K562 (cell line): ENCODE measurements at regions not wholly inside any gene's neighbourhood (a gene's known extent, or its start where the extent isn't known, plus 50 kb on each side); places are given as distances from the start of the nearest gene placed in this dataset.

Experiments used
- ATAC-seq: fragments of 200-7000 bp; cut with Tn5 transposase; 3 replicates; pipeline ENCODE4 v1.9.1; 2020; ENCODE audit warnings: moderate library complexity
- BruUV-seq: library from RNA; stranded (reverse); fragments of 400-500 nt; replicated peaks from 2 replicates; lab custom pipeline; 2021; lab: Mats Ljungman, UMichigan
- CTCF ChIA-PET: fragments of 300-600 bp; formaldehyde crosslinking; extraction: SDS; loops from one replicate; lab custom pipeline; 2021; ENCODE audit warnings: low intra/inter-chr PET ratio; lab: Yijun Ruan, JAX
- POLR2A ChIA-PET: fragments of 300-600, 350-650 bp; sonication (Branson Sonifier 250); formaldehyde crosslinking; extraction: SDS; loops from one replicate; lab custom pipeline; 2021; ENCODE audit warnings: antibody characterized with exemption, inconsistent platforms; lab: Yijun Ruan, JAX
- DNase-seq, 4 experiments: peaks; one replicate each; pipeline versions ENCODE4 v3.0.0 to v3.0.0-alpha.2; 2011 to 2018; ENCODE audit warnings: low spot score in 3 of 4, mixed read lengths in 3 of 4; ENCODE audit errors: extremely low read depth in 1 of 4
- FAIRE-seq: peaks from 2 replicates; lab custom pipeline; 2011; peaks lifted over from hg19 to GRCh38; lab: Jason Lieb, UNC
- H2AFZ ChIP-seq: 2 replicates; pipeline ENCODE4 v1.6.0; 2011; ENCODE audit warnings: low read depth, low read length, control low read depth, inconsistent platforms
- H3K27ac ChIP-seq: fragments of 200-600 bp; 3 replicates; pipeline ENCODE4 v1.8.0; 2011; ENCODE audit warnings: low read depth, mild to moderate bottlenecking, control low read depth, inconsistent platforms, low read length, moderate library complexity, mixed read lengths; ENCODE audit errors: extremely low read depth
- H3K27me3 ChIP-seq, 2 experiments: fragments of 300-600 bp in 1 of 2; 2 replicates in 1 of 2; 3 replicates in 1 of 2; pipeline versions ENCODE4 v1.6.0 to v1.8.0; 2011; ENCODE audit warnings: inconsistent platforms in 2 of 2, low read length in 2 of 2, mild to moderate bottlenecking in 1 of 2, mixed read lengths in 1 of 2, moderate library complexity in 1 of 2; ENCODE audit not compliant: control insufficient read depth in 2 of 2, insufficient read depth in 2 of 2
- H3K36me3 ChIP-seq: fragments of 300-600 bp; 3 replicates; pipeline ENCODE4 v1.8.0; 2011; ENCODE audit warnings: mild to moderate bottlenecking, low read length, inconsistent platforms; ENCODE audit not compliant: control insufficient read depth, insufficient read depth
- H3K4me1 ChIP-seq, 2 experiments: fragments of 200-600 bp in 1 of 2; replicated peaks in 1 of 2; 2 replicates in 1 of 2; 3 replicates in 1 of 2; pipeline versions ENCODE4 v1.5.1 to v1.8.0; 2011; ENCODE audit warnings: inconsistent platforms in 2 of 2, low read length in 2 of 2, mild to moderate bottlenecking in 1 of 2, mixed read lengths in 1 of 2, moderate library complexity in 1 of 2; ENCODE audit not compliant: control insufficient read depth in 2 of 2, insufficient read depth in 2 of 2
- H3K4me2 ChIP-seq: 2 replicates; pipeline ENCODE4 v1.6.1; 2011; ENCODE audit warnings: low read length, control low read depth, inconsistent platforms, mixed read lengths; ENCODE audit not compliant: insufficient read depth
- H3K4me3 ChIP-seq: fragments of 200-600 bp; sonication (generic), shearing (Covaris generic); 2 replicates; pipeline ENCODE4 v1.5.1; 2016; ENCODE audit warnings: control low read depth, inconsistent platforms
- H3K79me2 ChIP-seq: fragments of 200-600 bp; 3 replicates; pipeline ENCODE4 v1.8.0; 2011; ENCODE audit warnings: low read length, inconsistent platforms; ENCODE audit not compliant: control insufficient read depth, insufficient read depth
- H3K9ac ChIP-seq, 2 experiments: 2 replicates each; pipeline versions ENCODE4 v1.6.0 to v1.6.1; 2011; ENCODE audit warnings: low read depth in 2 of 2, low read length in 2 of 2, control low read depth in 1 of 2, inconsistent platforms in 1 of 2, mild to moderate bottlenecking in 1 of 2, mixed read lengths in 1 of 2; ENCODE audit not compliant: insufficient read depth in 1 of 2
- H3K9me1 ChIP-seq: one replicate; pipeline ENCODE4 v1.6.0; 2011; ENCODE audit warnings: inconsistent platforms, mild to moderate bottlenecking, low read length, moderate library complexity; ENCODE audit not compliant: control insufficient read depth, insufficient read depth
- H3K9me3 ChIP-seq: replicated peaks from 2 replicates; pipeline ENCODE4 v1.5.1; 2011; ENCODE audit warnings: low read depth, low read length, inconsistent platforms; ENCODE audit not compliant: control insufficient read depth, insufficient read depth
- H4K20me1 ChIP-seq: replicated peaks from 2 replicates; pipeline ENCODE4 v1.6.1; 2011; ENCODE audit warnings: low read length, inconsistent platforms, mixed read lengths; ENCODE audit not compliant: control insufficient read depth, insufficient read depth
- ARHGAP35 ChIP-seq: fragments of 450-650 bp; IDR thresholded peaks from 2 replicates; pipeline ENCODE4 v1.6.1; 2018; ENCODE audit not compliant: partially characterized antibody
- CHD1 ChIP-seq: fragments of 200-600 bp; sonication (generic); IDR thresholded peaks from one replicate; pipeline ENCODE4 v1.6.1; 2012; ENCODE audit warnings: mild to moderate bottlenecking, moderate library complexity, low read length, inconsistent platforms
- ID3 ChIP-seq, 2 experiments: fragments of 250-450 bp in 1 of 2; fragments of 450-650 bp in 1 of 2; sonication (Bioruptor Pico) in 1 of 2; IDR thresholded peaks; 2 replicates each; pipeline versions ENCODE4 v1.6.1 to v1.8.0; 2016 to 2021; ENCODE audit warnings: mild to moderate bottlenecking in 2 of 2, moderate library complexity in 2 of 2, missing compliant biosample characterization in 1 of 2, missing genetic modification characterization in 1 of 2
- IRF1 ChIP-seq: sonication (generic); formaldehyde crosslinking; IDR thresholded peaks from 2 replicates; pipeline ENCODE4 v1.8.0; 2022; ENCODE audit warnings: missing genetic modification reagents, mild to moderate bottlenecking, borderline replicate concordance
- MYNN ChIP-seq, 2 experiments: sonication (generic); formaldehyde crosslinking in 1 of 2; IDR thresholded peaks; 2 replicates each; pipeline versions ENCODE4 v1.5.0 to v1.6.1; 2016 to 2020; ENCODE audit warnings: antibody characterized with exemption in 1 of 2, missing genetic modification reagents in 1 of 2
- NFYB ChIP-seq: IDR thresholded peaks from 2 replicates; pipeline ENCODE4 v1.6.1; 2011; ENCODE audit warnings: mild to moderate bottlenecking, moderate library complexity; ENCODE audit not compliant: insufficient read length; ENCODE audit errors: extremely low read depth
- PYGO2 ChIP-seq: fragments of 450-650 bp; IDR thresholded peaks from 2 replicates; pipeline ENCODE4 v1.6.1; 2016; ENCODE audit warnings: mild to moderate bottlenecking, missing genetic modification characterization, moderate library complexity, missing compliant biosample characterization
- STAT5A ChIP-seq: IDR thresholded peaks from 2 replicates; pipeline ENCODE4 v1.6.1; 2012; ENCODE audit warnings: low read length, inconsistent platforms, borderline replicate concordance
- TFAM ChIP-seq: fragments of 250-450 bp; sonication (Bioruptor Pico); conservative IDR thresholded peaks from 2 replicates; pipeline ENCODE4 v1.5.0; 2021; ENCODE audit warnings: mild to moderate bottlenecking, moderate library complexity
- TSHZ1 ChIP-seq: fragments of 250-450 bp; sonication (Bioruptor Pico); IDR thresholded peaks from 2 replicates; pipeline ENCODE4 v1.4.0; 2020; ENCODE audit warnings: mild to moderate bottlenecking, moderate library complexity
- U2AF2 ChIP-seq: fragments of 200-400 bp; formaldehyde crosslinking; optimal IDR thresholded peaks from 2 replicates; pipeline ENCODE3; 2017; ENCODE audit warnings: low read depth, mild to moderate bottlenecking, low read length
- XRCC4 ChIP-seq: IDR thresholded peaks from one replicate; pipeline ENCODE4 v1.6.1; 2011; ENCODE audit not compliant: insufficient read depth, insufficient read length; ENCODE audit errors: extremely low read depth
- ZNF655 ChIP-seq: fragments of 250-450 bp; sonication (Bioruptor Pico); IDR thresholded peaks from 2 replicates; pipeline ENCODE4 v1.5.0; 2021
- WGBS: fragments of 100-300 bp; shearing (Covaris generic); methylation state at CpG from one replicate; pipeline ENCODE4 v1.1.6; 2016; ENCODE audit warnings: low coverage, mixed read lengths; ENCODE audit not compliant: insufficient coverage; ENCODE audit errors: missing lambda C conversion rate; 5-methylcytosine and 5-hydroxymethylcytosine counted together
- in situ Hi-C: fragments of 300-500 bp; cut with MboI; formaldehyde crosslinking; loops from 4 replicates; pipeline ENCODE4 v1.15.0; 2018; ENCODE audit warnings: inconsistent platforms, mixed read lengths
- intact Hi-C: fragments of 100-400 bp; cut with micrococcal nuclease; formaldehyde crosslinking; loops from 2 replicates; pipeline ENCODE4 v1.14.2; 2022

GRCh38 chr9:108547411-108548135 is 308.2 kb downstream of the ACTL7B start:
- intact Hi-C loops (no loop called here), in situ Hi-C loops (no loop called here)
- Histone ChIP-seq H2AFZ (no peak overlapping the region), H3K79me2 (no peaks in the 10 kb centered on the region), H3K27ac (no peak overlapping the region), H3K36me3 (no peaks in the 10 kb centered on the region), H3K27me3 (peaks cover 0 to 12% of the 10 kb centered on the region in 2 experiments; a peak in 2 of 5 replicates), H3K9ac (no peak overlapping the region), H4K20me1 (no peaks in the 10 kb centered on the region), H3K9me3 (no peaks in the 10 kb centered on the region), H3K4me1 (no peaks in the 10 kb centered on the region), H3K9me1 (no peaks in the 10 kb centered on the region), H3K4me3 (no peak overlapping the region), H3K4me2 (no peak overlapping the region)
- ATAC-seq: no peak
- no peak for DNase-seq
- CTCF ChIA-PET: no interaction called here
- no TSS peak for BruUV-seq
- no peak for FAIRE-seq
- POLR2A ChIA-PET: no interaction called here
- WGBS: 2% methylated on average over 4 of the region's 4 CpGs
- TF ChIP-seq CHD1: no peak
- TF ChIP-seq TSHZ1: no peak
- no peak for TF ChIP-seq IRF1 (CRISPR knock-in tag)
- no peak for TF ChIP-seq TFAM (CRISPR knock-in tag)
- TF ChIP-seq PYGO2: no peak
- no peak for TF ChIP-seq ARHGAP35
- no peak for TF ChIP-seq MYNN (IDR thresholded peaks at IDR 0.05)
- no peak for TF ChIP-seq MYNN (CRISPR knock-in tag; IDR thresholded peaks at IDR 0.05)
- TF ChIP-seq STAT5A: no peak
- TF ChIP-seq NFYB: no peak
- no peak for TF ChIP-seq XRCC4
- TF ChIP-seq ID3 (CRISPR knock-in tag; IDR thresholded peaks at IDR 0.05): no peak
- no peak for TF ChIP-seq ID3 (tag; IDR thresholded peaks at IDR 0.05)
- TF ChIP-seq U2AF2: no peak
- TF ChIP-seq ZNF655 (CRISPR knock-in tag): no peak
